ENCODE measurements at regions not wholly inside any gene's neighbourhood (a gene's known extent, or its start where the extent isn't known, plus 50 kb on each side); places are given as distances from the start of the nearest gene placed in this dataset.

GRCh38 chr13:90654970-90655369, 692.5 kb upstream of the MIR17HG start:
- TF ChIP-seq POLR2AphosphoS5 (IDR thresholded peaks at IDR 0.05) (no peak), POLR2A (IDR thresholded peaks at IDR 0.05) (no peak)
- TF ChIP-seq, protein P1, sequence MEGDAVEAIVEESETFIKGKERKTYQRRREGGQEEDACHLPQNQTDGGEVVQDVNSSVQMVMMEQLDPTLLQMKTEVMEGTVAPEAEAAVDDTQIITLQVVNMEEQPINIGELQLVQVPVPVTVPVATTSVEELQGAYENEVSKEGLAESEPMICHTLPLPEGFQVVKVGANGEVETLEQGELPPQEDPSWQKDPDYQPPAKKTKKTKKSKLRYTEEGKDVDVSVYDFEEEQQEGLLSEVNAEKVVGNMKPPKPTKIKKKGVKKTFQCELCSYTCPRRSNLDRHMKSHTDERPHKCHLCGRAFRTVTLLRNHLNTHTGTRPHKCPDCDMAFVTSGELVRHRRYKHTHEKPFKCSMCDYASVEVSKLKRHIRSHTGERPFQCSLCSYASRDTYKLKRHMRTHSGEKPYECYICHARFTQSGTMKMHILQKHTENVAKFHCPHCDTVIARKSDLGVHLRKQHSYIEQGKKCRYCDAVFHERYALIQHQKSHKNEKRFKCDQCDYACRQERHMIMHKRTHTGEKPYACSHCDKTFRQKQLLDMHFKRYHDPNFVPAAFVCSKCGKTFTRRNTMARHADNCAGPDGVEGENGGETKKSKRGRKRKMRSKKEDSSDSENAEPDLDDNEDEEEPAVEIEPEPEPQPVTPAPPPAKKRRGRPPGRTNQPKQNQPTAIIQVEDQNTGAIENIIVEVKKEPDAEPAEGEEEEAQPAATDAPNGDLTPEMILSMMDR (IDR thresholded peaks at IDR 0.05), result no peak

All from prostate gland (tissue), 2 donors.